Mesenchymal stem cell (in vitro differentiated cells and primary cell): ENCODE measurements at regions not wholly inside any gene's neighbourhood (a gene's known extent, or its start where the extent isn't known, plus 50 kb on each side); places are given as distances from the start of the nearest gene placed in this dataset.
"Not testable (repeated sequence)": the region's sequence is repeated elsewhere in the genome, so short reads cannot be mapped to it uniquely, and the experiment has no call there.

ENCODE experiments used
- DNase-seq: peaks from one replicate; pipeline ENCODE4 v3.0.0-alpha.2; 2013
- H2AFZ ChIP-seq: one replicate; pipeline ENCODE4 v1.6.1; 2013; ENCODE audit warnings: low read depth, mild to moderate bottlenecking, control low read depth, inconsistent platforms, low read length, moderate library complexity
- H2AK5ac ChIP-seq: 2 replicates; pipeline ENCODE4 v1.6.1; 2013; ENCODE audit warnings: low read length, moderate library complexity, mild to moderate bottlenecking, inconsistent platforms; ENCODE audit not compliant: severe bottlenecking
- H2BK120ac ChIP-seq: one replicate; pipeline ENCODE4 v1.6.1; 2013; ENCODE audit warnings: low read depth, mild to moderate bottlenecking, inconsistent platforms, low read length, moderate library complexity
- H2BK12ac ChIP-seq, 2 experiments: one replicate each; pipeline ENCODE4 v1.6.1; 2013; ENCODE audit warnings: inconsistent platforms in 2 of 2, low read length in 2 of 2, mild to moderate bottlenecking in 2 of 2, moderate library complexity in 2 of 2, control low read depth in 1 of 2
- H2BK15ac ChIP-seq: one replicate; pipeline ENCODE4 v1.6.1; 2013; ENCODE audit warnings: mild to moderate bottlenecking, low read depth, inconsistent platforms; ENCODE audit not compliant: poor library complexity, severe bottlenecking
- H2BK5ac ChIP-seq: 2 replicates; pipeline ENCODE4 v1.6.1; 2013; ENCODE audit warnings: low read depth, mild to moderate bottlenecking, low read length, control low read depth, inconsistent platforms; ENCODE audit not compliant: poor library complexity, severe bottlenecking
- H3K14ac ChIP-seq, 2 experiments: one replicate each; pipeline ENCODE4 v1.6.1; 2013; ENCODE audit warnings: inconsistent platforms in 2 of 2, low read length in 2 of 2, control low read depth in 1 of 2, mild to moderate bottlenecking in 1 of 2, moderate library complexity in 1 of 2
- H3K18ac ChIP-seq, 2 experiments: one replicate each; pipeline ENCODE4 v1.6.1; 2013; ENCODE audit warnings: inconsistent platforms in 2 of 2, low read length in 2 of 2, control low read depth in 1 of 2, low read depth in 1 of 2, mild to moderate bottlenecking in 1 of 2
- H3K23ac ChIP-seq, 2 experiments: one replicate each; pipeline ENCODE4 v1.6.1; 2013; ENCODE audit warnings: inconsistent platforms in 2 of 2, low read length in 2 of 2, mild to moderate bottlenecking in 2 of 2, moderate library complexity in 2 of 2, control low read depth in 1 of 2
- H3K27ac ChIP-seq: 2 replicates; pipeline ENCODE4 v1.5.1; 2013; ENCODE audit warnings: mild to moderate bottlenecking, moderate library complexity, low read length, control low read depth, inconsistent platforms; ENCODE audit not compliant: poor library complexity, severe bottlenecking
- H3K27me3 ChIP-seq, 2 experiments: 2 replicates each; pipeline versions ENCODE4 v1.6.1 to v1.7.0; 2013; ENCODE audit warnings: low read length in 2 of 2, mild to moderate bottlenecking in 2 of 2, moderate library complexity in 2 of 2, control low read depth in 1 of 2, inconsistent platforms in 1 of 2; ENCODE audit not compliant: control insufficient read depth in 1 of 2, insufficient read depth in 1 of 2
- H3K36me3 ChIP-seq, 2 experiments: 2 replicates each; pipeline versions ENCODE4 v1.6.1 to v1.7.0; 2013; ENCODE audit warnings: low read length in 2 of 2, control low read depth in 1 of 2, inconsistent platforms in 1 of 2, low read depth in 1 of 2, mild to moderate bottlenecking in 1 of 2; ENCODE audit not compliant: insufficient read depth in 2 of 2, control insufficient read depth in 1 of 2
- H3K4ac ChIP-seq, 2 experiments: one replicate each; pipeline ENCODE4 v1.6.1; 2013; ENCODE audit warnings: inconsistent platforms in 2 of 2, low read length in 2 of 2, mild to moderate bottlenecking in 2 of 2, moderate library complexity in 2 of 2, control low read depth in 1 of 2, low read depth in 1 of 2
- H3K4me1 ChIP-seq: 2 replicates; pipeline ENCODE4 v1.6.1; 2013; ENCODE audit warnings: low read depth, low read length, control low read depth; ENCODE audit not compliant: control insufficient read depth, insufficient read depth
- H3K4me2 ChIP-seq: 2 replicates; pipeline ENCODE4 v1.6.1; 2013; ENCODE audit warnings: low read length, mild to moderate bottlenecking, inconsistent platforms; ENCODE audit not compliant: poor library complexity, severe bottlenecking
- H3K4me3 ChIP-seq, 2 experiments: 2 replicates each; pipeline versions ENCODE4 v1.5.1 to v1.7.0; 2013; ENCODE audit warnings: low read length in 2 of 2, mild to moderate bottlenecking in 2 of 2, control low read depth in 1 of 2, low read depth in 1 of 2; ENCODE audit not compliant: insufficient read depth in 1 of 2
- H3K79me1 ChIP-seq: replicated peaks from 2 replicates; pipeline ENCODE4 v1.6.1; 2013; ENCODE audit warnings: mild to moderate bottlenecking, control low read depth, low read length, inconsistent platforms; ENCODE audit not compliant: poor library complexity, severe bottlenecking
- H3K9ac ChIP-seq: 2 replicates; pipeline ENCODE4 v1.7.0; 2013; ENCODE audit warnings: mild to moderate bottlenecking, low read length, moderate library complexity
- H3K9me3 ChIP-seq: 2 replicates; pipeline ENCODE4 v1.7.0; 2013; ENCODE audit warnings: mild to moderate bottlenecking, low read length; ENCODE audit not compliant: control insufficient read depth
- H4K8ac ChIP-seq: one replicate; pipeline ENCODE4 v1.6.1; 2013; ENCODE audit warnings: inconsistent platforms, mild to moderate bottlenecking, low read length, moderate library complexity
- H4K91ac ChIP-seq: one replicate; pipeline ENCODE4 v1.6.1; 2013; ENCODE audit warnings: mild to moderate bottlenecking, low read length, inconsistent platforms
- WGBS: methylation state at CpG from one replicate; pipeline ENCODE4 v1.1.7; 2013; ENCODE audit warnings: mixed read lengths; 5-methylcytosine and 5-hydroxymethylcytosine counted together

DNA sequence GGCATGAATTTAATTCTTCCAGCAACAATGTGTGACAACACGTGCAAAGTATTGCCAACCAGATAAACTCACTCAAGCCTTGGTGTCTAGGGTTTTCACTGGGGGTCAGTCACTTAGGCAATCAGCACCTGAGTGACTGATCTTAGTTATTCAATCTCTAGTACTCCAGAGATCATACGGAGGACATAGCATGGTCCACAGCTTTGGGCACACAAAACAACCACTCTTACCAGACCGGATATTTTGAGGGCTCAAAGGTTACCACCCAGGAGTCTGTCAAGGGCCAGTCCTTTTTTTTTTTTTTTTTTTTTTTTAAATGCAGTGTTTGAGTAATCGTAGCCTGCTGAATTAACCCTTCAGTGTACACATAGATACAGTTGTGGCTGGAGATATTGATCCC is 699.2 kb downstream of the PRIM2 start:
- 61% methylated on average over 3 of the region's 4 CpGs for WGBS
- H4K91ac ChIP-seq, H3K27ac ChIP-seq, H2AK5ac ChIP-seq, H2BK12ac ChIP-seq, H3K27me3 ChIP-seq, H2AFZ ChIP-seq, H4K8ac ChIP-seq, H3K4ac ChIP-seq, H3K4me1 ChIP-seq, H3K4me3 ChIP-seq, H3K9me3 ChIP-seq, DNase-seq, H2BK5ac ChIP-seq, H3K14ac ChIP-seq, H3K9ac ChIP-seq, H3K4me2 ChIP-seq, H2BK120ac ChIP-seq, H3K18ac ChIP-seq, H3K23ac ChIP-seq, H3K79me1 ChIP-seq, H2BK15ac ChIP-seq, H3K36me3 ChIP-seq: not testable (repeated sequence)

DNA sequence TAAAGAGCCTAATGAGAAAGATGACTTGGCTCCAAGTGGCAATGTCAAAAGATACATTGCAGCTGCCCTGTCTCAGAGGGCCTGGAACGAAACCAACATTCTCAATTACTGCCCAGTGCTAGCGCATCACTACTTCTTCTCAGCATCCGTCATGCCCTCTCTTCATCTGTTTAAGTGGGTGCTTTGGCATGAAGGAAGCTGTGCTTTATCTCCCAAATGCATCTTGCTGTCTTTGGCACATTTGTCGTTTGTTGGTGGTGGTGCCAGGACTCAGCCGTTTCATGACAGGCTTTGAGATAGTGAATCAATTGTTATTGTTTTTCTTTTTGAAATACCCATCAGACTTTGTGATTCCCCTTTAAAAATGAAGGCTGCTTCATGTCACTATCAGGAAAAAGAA is 710.8 kb downstream of the PRIM2 start:
- not testable (repeated sequence) for H3K18ac ChIP-seq, H3K9me3 ChIP-seq, H3K4me1 ChIP-seq, H3K27me3 ChIP-seq, H2BK120ac ChIP-seq, H4K8ac ChIP-seq, H3K36me3 ChIP-seq, H2BK5ac ChIP-seq, H3K4me2 ChIP-seq, H2BK12ac ChIP-seq, H3K4ac ChIP-seq, H3K14ac ChIP-seq, H4K91ac ChIP-seq, H3K4me3 ChIP-seq, H3K9ac ChIP-seq, DNase-seq, H2AFZ ChIP-seq, H2AK5ac ChIP-seq, H3K27ac ChIP-seq, H2BK15ac ChIP-seq, H3K23ac ChIP-seq, H3K79me1 ChIP-seq
- WGBS = 32% methylated on average over 2 of the region's 5 CpGs

DNA sequence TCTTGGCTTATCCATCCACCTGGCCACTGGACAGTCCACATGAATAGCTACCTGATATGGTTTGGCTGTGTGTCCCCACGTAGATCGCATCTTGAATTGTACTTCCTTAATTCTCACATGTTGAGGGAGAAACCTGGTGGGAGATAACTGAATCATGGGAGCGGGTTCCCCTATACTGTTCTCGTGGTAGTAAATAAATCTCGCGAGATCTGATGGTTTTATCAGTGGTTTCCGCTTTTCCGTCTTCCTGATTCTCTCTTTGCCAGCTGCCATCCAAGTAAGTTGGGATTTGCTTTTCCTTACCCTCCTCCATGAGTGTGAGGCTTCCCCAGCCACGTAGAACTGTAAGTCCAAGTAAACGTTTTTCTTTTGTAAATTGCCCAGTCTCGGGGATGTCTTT is 720.8 kb downstream of the PRIM2 start:
- 78% methylated on average over 11 of the region's 11 CpGs for WGBS
- H3K9me3 ChIP-seq, H4K91ac ChIP-seq, H3K79me1 ChIP-seq, H2BK5ac ChIP-seq, H3K23ac ChIP-seq, H3K27me3 ChIP-seq, H3K9ac ChIP-seq, H3K27ac ChIP-seq, H2AFZ ChIP-seq, H4K8ac ChIP-seq, H2AK5ac ChIP-seq, H3K4me2 ChIP-seq, DNase-seq, H3K14ac ChIP-seq, H2BK120ac ChIP-seq, H2BK15ac ChIP-seq, H3K4ac ChIP-seq, H2BK12ac ChIP-seq, H3K4me1 ChIP-seq, H3K18ac ChIP-seq, H3K4me3 ChIP-seq, H3K36me3 ChIP-seq: not testable (repeated sequence)

DNA sequence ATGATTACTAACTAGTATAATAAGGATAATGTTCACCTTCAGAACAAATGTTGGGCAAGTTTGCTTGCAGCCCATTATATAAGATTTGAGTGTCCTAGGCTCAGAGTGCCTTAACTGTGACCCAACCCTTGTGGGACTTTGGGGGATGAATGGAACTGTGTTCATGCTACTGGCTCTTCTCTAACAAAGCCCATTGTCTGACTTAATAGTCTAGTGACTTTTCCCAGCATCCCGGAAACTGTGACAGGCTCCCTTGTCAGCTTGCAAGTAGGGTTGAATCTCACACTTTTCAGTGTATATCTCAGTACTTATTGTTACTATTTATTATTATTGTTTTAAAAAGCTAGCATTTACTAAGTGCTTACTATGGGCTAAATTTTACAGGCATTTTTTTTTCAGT is 729.2 kb downstream of the PRIM2 start:
- not testable (repeated sequence) for H3K4me3 ChIP-seq, H4K91ac ChIP-seq, H3K79me1 ChIP-seq, H3K9me3 ChIP-seq, H3K27ac ChIP-seq, H2BK12ac ChIP-seq, H2BK15ac ChIP-seq, H2BK120ac ChIP-seq, H3K36me3 ChIP-seq, H3K14ac ChIP-seq, DNase-seq, H3K4me2 ChIP-seq, H3K4ac ChIP-seq, H3K23ac ChIP-seq, H3K4me1 ChIP-seq, H2AK5ac ChIP-seq, H4K8ac ChIP-seq, H2AFZ ChIP-seq, H3K27me3 ChIP-seq, H2BK5ac ChIP-seq, H3K9ac ChIP-seq, H3K18ac ChIP-seq
- no CpG with 5 or more reads among the region's 1 CpG for WGBS
